ENCODE measurements at regions not wholly inside any gene's neighbourhood (a gene's known extent, or its start where the extent isn't known, plus 50 kb on each side); places are given as distances from the start of the nearest gene placed in this dataset.

DNA sequence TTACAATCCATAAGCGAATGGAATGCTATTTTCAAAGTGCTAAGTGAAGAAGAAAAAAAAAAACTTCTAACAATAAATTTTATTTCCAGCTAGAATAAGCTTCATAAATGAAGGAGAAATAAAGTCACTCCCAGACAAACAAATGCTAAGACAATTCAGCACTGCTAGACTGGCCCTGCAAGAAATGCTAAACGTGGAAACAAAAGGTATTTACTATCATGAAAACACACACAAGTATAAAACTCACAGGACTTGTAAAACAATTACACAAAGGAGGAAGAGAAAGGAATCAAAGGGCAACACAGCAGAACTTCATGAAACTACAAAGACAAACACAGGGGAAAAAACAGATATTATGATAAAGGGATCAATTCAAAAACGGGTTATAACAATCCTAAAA, 85.8 kb upstream of the NELL2 start:
- peaks cover 0 to 18% (median 10%) of the 10 kb centered on the region in 4 donors for H3K9me3 ChIP-seq
- no peaks in the 10 kb centered on the region for H3K4me1 ChIP-seq
- 41 to 55% (median 45%) methylated on average over 3 of the region's 3 CpGs for WGBS, 5 donors
- no peak overlapping the region for H3K4me3 ChIP-seq
- no peak overlapping the region for H3K27ac ChIP-seq
- intact Hi-C loops (cut with DNase I; ENCODE audit: low total_unique reads): no loop called here
- no peak for DNase-seq
- no peaks in the 10 kb centered on the region for H3K27me3 ChIP-seq
- TF ChIP-seq EP300 (IDR thresholded peaks at IDR 0.05) (no peak), POLR2AphosphoS5 (IDR thresholded peaks at IDR 0.05) (no peak)
- TF ChIP-seq, protein P1, sequence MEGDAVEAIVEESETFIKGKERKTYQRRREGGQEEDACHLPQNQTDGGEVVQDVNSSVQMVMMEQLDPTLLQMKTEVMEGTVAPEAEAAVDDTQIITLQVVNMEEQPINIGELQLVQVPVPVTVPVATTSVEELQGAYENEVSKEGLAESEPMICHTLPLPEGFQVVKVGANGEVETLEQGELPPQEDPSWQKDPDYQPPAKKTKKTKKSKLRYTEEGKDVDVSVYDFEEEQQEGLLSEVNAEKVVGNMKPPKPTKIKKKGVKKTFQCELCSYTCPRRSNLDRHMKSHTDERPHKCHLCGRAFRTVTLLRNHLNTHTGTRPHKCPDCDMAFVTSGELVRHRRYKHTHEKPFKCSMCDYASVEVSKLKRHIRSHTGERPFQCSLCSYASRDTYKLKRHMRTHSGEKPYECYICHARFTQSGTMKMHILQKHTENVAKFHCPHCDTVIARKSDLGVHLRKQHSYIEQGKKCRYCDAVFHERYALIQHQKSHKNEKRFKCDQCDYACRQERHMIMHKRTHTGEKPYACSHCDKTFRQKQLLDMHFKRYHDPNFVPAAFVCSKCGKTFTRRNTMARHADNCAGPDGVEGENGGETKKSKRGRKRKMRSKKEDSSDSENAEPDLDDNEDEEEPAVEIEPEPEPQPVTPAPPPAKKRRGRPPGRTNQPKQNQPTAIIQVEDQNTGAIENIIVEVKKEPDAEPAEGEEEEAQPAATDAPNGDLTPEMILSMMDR (IDR thresholded peaks at IDR 0.05): no peak
- no peaks in the 10 kb centered on the region for H3K36me3 ChIP-seq

GRCh38 chr12:44960856-44961255, 84.7 kb upstream of the NELL2 start:
- DNase-seq: no peak
- no peaks in the 10 kb centered on the region for H3K36me3 ChIP-seq
- no peaks in the 10 kb centered on the region for H3K4me1 ChIP-seq
- intact Hi-C loops (cut with DNase I; ENCODE audit: low total_unique reads): no loop called here
- TF ChIP-seq POLR2A (IDR thresholded peaks at IDR 0.05) (no peak), POLR2AphosphoS5 (IDR thresholded peaks at IDR 0.05) (no peak), EP300 (IDR thresholded peaks at IDR 0.05) (no peak)
- TF ChIP-seq, protein P1 (IDR thresholded peaks at IDR 0.05): no peak
- H3K4me3 ChIP-seq: no peak overlapping the region
- peaks cover 0 to 16% (median 6%) of the 10 kb centered on the region in 4 donors for H3K9me3 ChIP-seq
- H3K27ac ChIP-seq: no peak overlapping the region
- H3K27me3 ChIP-seq: no peaks in the 10 kb centered on the region
- WGBS, 5 donors: 79 to 87% (median 86%) methylated on average over 3 of the region's 3 CpGs

- 66 to 76% (median 72%) methylated on average over 3 of the region's 3 CpGs for WGBS, 5 donors
- Histone ChIP-seq H3K27me3 (no peaks in the 10 kb centered on the region), H3K4me1 (no peaks in the 10 kb centered on the region), H3K4me3 (no peak overlapping the region), H3K36me3 (no peaks in the 10 kb centered on the region), H3K9me3 (peaks cover 0 to 14% (median 3%) of the 10 kb centered on the region in 4 donors), H3K27ac (no peak overlapping the region)
- intact Hi-C loops (cut with DNase I; ENCODE audit: low total_unique reads): no loop called here
- no peak for TF ChIP-seq EP300 (IDR thresholded peaks at IDR 0.05)
- TF ChIP-seq POLR2AphosphoS5 (IDR thresholded peaks at IDR 0.05): no peak
- TF ChIP-seq, protein P1 (IDR thresholded peaks at IDR 0.05): no peak
- no peak for TF ChIP-seq POLR2A (IDR thresholded peaks at IDR 0.05)
- DNase-seq: no peak
Measured at GRCh38 chr12:44960423-44960822, 84.3 kb upstream of the NELL2 start.

- intact Hi-C loops (cut with DNase I; ENCODE audit: low total_unique reads): no loop called here
- no peak overlapping the region for H3K27ac ChIP-seq
- H3K9me3 ChIP-seq: no peaks in the 10 kb centered on the region
- H3K36me3 ChIP-seq: no peaks in the 10 kb centered on the region
- no peak overlapping the region for H3K4me3 ChIP-seq
- no peak for DNase-seq
- 65 to 91% (median 73%) methylated on average over 1 of the region's 1 CpG for WGBS, 5 donors
- peaks cover 0 to 4% (median 0%) of the 10 kb centered on the region in 3 donors for H3K27me3 ChIP-seq
- TF ChIP-seq POLR2AphosphoS5 (IDR thresholded peaks at IDR 0.05): no peak
- TF ChIP-seq POLR2A (IDR thresholded peaks at IDR 0.05): no peak
- no peak for TF ChIP-seq EP300 (IDR thresholded peaks at IDR 0.05)
- TF ChIP-seq, protein P1 (IDR thresholded peaks at IDR 0.05): no peak
- no peaks in the 10 kb centered on the region for H3K4me1 ChIP-seq
Measured at GRCh38 chr12:44947163-44947562, 71.0 kb upstream of the NELL2 start.

All from stomach (tissue), 8 donors.